GM10266 (cell line): ENCODE measurements at regions not wholly inside any gene's neighbourhood (a gene's known extent, or its start where the extent isn't known, plus 50 kb on each side); places are given as distances from the start of the nearest gene placed in this dataset.

Experiments used
- DNase-seq: peaks from one replicate; pipeline ENCODE4 v3.0.0; 2012; ENCODE audit errors: extremely low spot score
- TF ChIP-seq, protein P1 (sequence below): IDR thresholded peaks from 2 replicates; pipeline ENCODE4 v1.5.1; 2012; ENCODE audit warnings: mild to moderate bottlenecking, low read depth; ENCODE audit not compliant: control insufficient read depth, insufficient read depth; ENCODE audit errors: missing control alignments

DNA sequence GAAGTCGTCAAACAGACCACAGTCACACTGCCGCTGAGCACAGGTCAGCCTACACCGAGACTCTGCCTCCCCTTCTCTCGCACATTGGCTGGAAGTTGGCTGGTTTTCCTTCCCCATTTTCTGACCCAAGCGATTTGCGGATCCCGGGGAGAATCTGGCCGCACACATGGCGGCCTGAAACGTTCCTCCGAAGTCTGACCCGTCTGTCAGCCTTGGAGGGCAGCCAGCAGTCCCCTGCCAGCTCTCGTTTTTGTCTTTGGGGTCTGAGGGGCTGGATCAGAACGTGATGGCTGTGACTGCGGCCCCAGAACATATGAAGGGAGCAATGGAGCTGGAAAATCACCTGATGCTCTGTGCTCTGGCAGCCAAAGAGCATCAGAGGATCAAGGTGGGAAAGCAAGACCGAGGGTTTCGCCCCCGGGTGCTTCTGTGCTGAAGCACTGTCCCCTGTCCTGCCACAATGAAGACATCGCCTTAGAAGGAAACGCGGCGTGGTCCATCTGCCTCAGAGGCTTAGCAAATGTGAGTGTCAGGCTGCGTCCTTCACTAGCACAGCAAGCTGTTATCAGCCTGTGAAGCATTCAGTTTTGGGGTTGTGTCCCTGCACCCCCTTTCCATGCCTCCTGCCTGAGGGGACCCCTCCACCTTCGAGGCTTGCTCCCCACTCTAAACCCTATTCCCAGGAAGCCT, 119.3 kb upstream of the SHH start:
- TF ChIP-seq, protein P1, sequence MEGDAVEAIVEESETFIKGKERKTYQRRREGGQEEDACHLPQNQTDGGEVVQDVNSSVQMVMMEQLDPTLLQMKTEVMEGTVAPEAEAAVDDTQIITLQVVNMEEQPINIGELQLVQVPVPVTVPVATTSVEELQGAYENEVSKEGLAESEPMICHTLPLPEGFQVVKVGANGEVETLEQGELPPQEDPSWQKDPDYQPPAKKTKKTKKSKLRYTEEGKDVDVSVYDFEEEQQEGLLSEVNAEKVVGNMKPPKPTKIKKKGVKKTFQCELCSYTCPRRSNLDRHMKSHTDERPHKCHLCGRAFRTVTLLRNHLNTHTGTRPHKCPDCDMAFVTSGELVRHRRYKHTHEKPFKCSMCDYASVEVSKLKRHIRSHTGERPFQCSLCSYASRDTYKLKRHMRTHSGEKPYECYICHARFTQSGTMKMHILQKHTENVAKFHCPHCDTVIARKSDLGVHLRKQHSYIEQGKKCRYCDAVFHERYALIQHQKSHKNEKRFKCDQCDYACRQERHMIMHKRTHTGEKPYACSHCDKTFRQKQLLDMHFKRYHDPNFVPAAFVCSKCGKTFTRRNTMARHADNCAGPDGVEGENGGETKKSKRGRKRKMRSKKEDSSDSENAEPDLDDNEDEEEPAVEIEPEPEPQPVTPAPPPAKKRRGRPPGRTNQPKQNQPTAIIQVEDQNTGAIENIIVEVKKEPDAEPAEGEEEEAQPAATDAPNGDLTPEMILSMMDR = no peak
- no peak for DNase-seq

- DNase-seq = no peak
- TF ChIP-seq, protein P1 = no peak
Measured at GRCh38 chr7:155930527-155930926, 118.3 kb upstream of the SHH start.

GRCh38 chr7:155930061-155930460, 117.8 kb upstream of the SHH start:
- TF ChIP-seq, protein P1 = no peak
- DNase-seq = no peak

- TF ChIP-seq, protein P1 = no peak
- no peak for DNase-seq
Measured at GRCh38 chr7:155928583-155928982, 116.3 kb upstream of the SHH start.

DNA sequence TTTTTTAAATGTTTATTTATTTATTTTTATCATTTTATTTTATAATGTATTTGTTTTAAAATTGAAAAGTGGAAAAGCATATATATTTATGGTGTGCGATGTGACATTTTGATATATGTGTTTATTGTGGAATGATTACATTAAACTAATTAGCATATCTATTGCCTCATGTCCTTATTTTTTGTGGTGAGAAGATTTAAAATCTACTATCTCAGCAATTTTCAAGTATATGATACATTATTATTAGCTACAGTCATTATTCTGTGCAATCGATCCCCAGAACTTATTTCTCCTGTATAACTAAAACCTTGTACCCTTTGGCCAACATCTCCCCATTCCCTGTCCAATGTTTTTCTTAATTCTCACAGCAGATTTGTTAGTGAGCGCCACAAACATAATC, 115.6 kb upstream of the SHH start:
- no peak for DNase-seq
- TF ChIP-seq, protein P1 = no peak

- DNase-seq = no peak
- TF ChIP-seq, protein P1 = no peak
Measured at GRCh38 chr7:155925682-155926081, 113.4 kb upstream of the SHH start.

- DNase-seq = no peak
- TF ChIP-seq, protein P1 = no peak
Measured at GRCh38 chr7:155922067-155922816, 110.0 kb upstream of the SHH start.
